ENCODE measurements at regions not wholly inside any gene's neighbourhood (a gene's known extent, or its start where the extent isn't known, plus 50 kb on each side); places are given as distances from the start of the nearest gene placed in this dataset.

GRCh38 chr6:144894240-144894639 lies 609.1 kb downstream of the UTRN start:
- no peak overlapping the region for H3K27ac ChIP-seq (ENCODE audit: low read depth, low read length)
- H2AK5ac ChIP-seq (ENCODE audit: low read depth, low read length): no peak overlapping the region
- DNase-seq (ENCODE audit: low read depth in 1 of 2, low spot score in 2 of 2): no peak
- no peak overlapping the region for H3K14ac ChIP-seq (ENCODE audit: insufficient read length)
- H2AFZ ChIP-seq (ENCODE audit: low read length): no peak overlapping the region
- no peak for FAIRE-seq
- no peaks in the 10 kb centered on the region for H3K36me3 ChIP-seq (ENCODE audit: control insufficient read depth in 2 of 4, insufficient read depth in 4 of 4, low read length in 3 of 4)
- no peak overlapping the region for H2BK20ac ChIP-seq (ENCODE audit: low read length)
- H3K79me2 ChIP-seq (ENCODE audit: control insufficient read depth in 1 of 2, insufficient read depth in 2 of 2, low read length in 2 of 2): no peaks in the 10 kb centered on the region
- no peak overlapping the region for H3K4me3 ChIP-seq (ENCODE audit: extremely low read depth in 1 of 4, insufficient read depth in 2 of 4, low read depth in 3 of 4, low read length in 4 of 4)
- no peak overlapping the region for H4K91ac ChIP-seq (replicated peaks; ENCODE audit: insufficient read length, low read length)
- peaks cover 0 to 3% (median 2%) of the 10 kb centered on the region in 4 experiments; a peak in 3 of 7 replicates for H3K4me1 ChIP-seq (replicated peaks in 1 of 4; ENCODE audit: control insufficient read depth in 3 of 4, insufficient read depth in 4 of 4, low read length in 3 of 4)
- no peak overlapping the region for H2BK120ac ChIP-seq (replicated peaks; ENCODE audit: low read depth, low read length)
- no peak overlapping the region for H3K4me2 ChIP-seq (ENCODE audit: insufficient read depth in 1 of 2, low read depth in 2 of 2, low read length in 2 of 2)
- POLR2A ChIA-PET (ENCODE audit: partially characterized antibody): no interaction called here
- H3K79me1 ChIP-seq (ENCODE audit: low read depth, low read length): no peaks in the 10 kb centered on the region
- no peaks in the 10 kb centered on the region for H3K23me2 ChIP-seq (ENCODE audit: low read depth, low read length)
- H2BK12ac ChIP-seq (ENCODE audit: low read depth, low read length): no peak overlapping the region
- H2BK15ac ChIP-seq (ENCODE audit: low read length): no peak overlapping the region
- H3K56ac ChIP-seq (replicated peaks; ENCODE audit: insufficient read length, low read depth, low read length): no peak overlapping the region
- H2BK5ac ChIP-seq (ENCODE audit: low read depth, low read length): no peak overlapping the region
- H4K5ac ChIP-seq (ENCODE audit: insufficient read length, low read depth, low read length): no peak overlapping the region
- H3K18ac ChIP-seq (ENCODE audit: extremely low read depth, low read length): no peak overlapping the region
- no peaks in the 10 kb centered on the region for H4K20me1 ChIP-seq (replicated peaks in 1 of 2; ENCODE audit: control insufficient read depth in 1 of 2, insufficient read depth in 2 of 2, low read length in 2 of 2)
- CTCF ChIA-PET (ENCODE audit: partially characterized antibody): no interaction called here
- H3K4ac ChIP-seq (replicated peaks; ENCODE audit: insufficient read length, low read depth, low read length): no peak overlapping the region
- no peak overlapping the region for H3K23ac ChIP-seq (ENCODE audit: insufficient read length)
- H3K9me3 ChIP-seq (ENCODE audit: insufficient read depth in 2 of 2, low read depth in 1 of 2, low read length in 1 of 2): no peaks in the 10 kb centered on the region
- peaks cover 0 to 5% (median 1%) of the 10 kb centered on the region in 4 experiments; a peak in 2 of 7 replicates for H3K27me3 ChIP-seq (replicated peaks in 1 of 4; ENCODE audit: control insufficient read depth in 3 of 4, extremely low read depth in 1 of 4, insufficient read depth in 3 of 4, low read length in 3 of 4)
- 89% methylated on average over 2 of the region's 2 CpGs; no CpG with 5 or more reads in 1 of the 2 experiments for WGBS, 2 experiments (ENCODE audit: extremely low coverage in 1 of 2, insufficient coverage in 1 of 2, insufficient read length in 1 of 2, insufficient replicate concordance in 2 of 2, low coverage in 1 of 2, low lambda C conversion rate in 2 of 2, missing lambda C conversion rate in 1 of 2)
- H4K8ac ChIP-seq (ENCODE audit: extremely low read depth, insufficient read depth, low read length): no peak overlapping the region
- H3K9ac ChIP-seq (replicated peaks in 1 of 4; ENCODE audit: extremely low read depth in 1 of 4, low read depth in 3 of 4, low read length in 3 of 4): no peak overlapping the region
- TF ChIP-seq CHD1 (IDR thresholded peaks at IDR 0.05; ENCODE audit: low read depth, low read length) (no peak), MAFK (IDR thresholded peaks at IDR 0.05; ENCODE audit: low read depth, low read length) (no peak), RFX5 (IDR thresholded peaks at IDR 0.05; ENCODE audit: borderline replicate concordance, low read depth, low read length) (no peak)

Measured in H1 (cell line).